Neural progenitor cell (in vitro differentiated cells): ENCODE measurements at regions not wholly inside any gene's neighbourhood (a gene's known extent, or its start where the extent isn't known, plus 50 kb on each side); places are given as distances from the start of the nearest gene placed in this dataset.

ENCODE experiments used
- DNase-seq: peaks from one replicate; pipeline ENCODE4 v3.0.0-alpha.2; 2016; ENCODE audit warnings: low spot score
- H2AFZ ChIP-seq: fragments of 200-600 bp; sonication (generic); replicated peaks from 2 replicates; pipeline ENCODE4 v1.6.1; 2016; ENCODE audit warnings: antibody characterized with exemption
- H3F3A ChIP-seq: fragments of 200-600 bp; sonication (generic); 2 replicates; pipeline ENCODE4 v1.6.1; 2016; ENCODE audit warnings: antibody characterized with exemption, low read depth
- H3K27ac ChIP-seq: fragments of 200-600 bp; sonication (generic); 2 replicates; pipeline ENCODE4 v1.5.1; 2016; ENCODE audit warnings: mild to moderate bottlenecking
- H3K27me3 ChIP-seq: fragments of 200-600 bp; sonication (generic); 2 replicates; pipeline ENCODE4 v1.6.1; 2016; ENCODE audit warnings: mild to moderate bottlenecking, moderate library complexity
- H3K36me3 ChIP-seq: fragments of 200-600 bp; sonication (generic); 2 replicates; pipeline ENCODE4 v1.5.1; 2016
- H3K4me1 ChIP-seq: fragments of 200-600 bp; sonication (generic); 2 replicates; pipeline ENCODE4 v1.6.1; 2016; ENCODE audit warnings: mixed run types
- H3K4me2 ChIP-seq: fragments of 200-600 bp; sonication (generic); 2 replicates; pipeline ENCODE4 v1.6.1; 2016
- H3K4me3 ChIP-seq: fragments of 200-600 bp; sonication (generic); 2 replicates; pipeline ENCODE4 v1.5.1; 2016
- H3K79me2 ChIP-seq: fragments of 200-600 bp; sonication (generic); 2 replicates; pipeline ENCODE4 v1.6.1; 2016; ENCODE audit warnings: low read depth
- H3K9ac ChIP-seq: fragments of 200-600 bp; sonication (generic); 2 replicates; pipeline ENCODE4 v1.6.1; 2016
- H3K9me3 ChIP-seq: fragments of 200-600 bp; sonication (generic); 2 replicates; pipeline ENCODE4 v1.5.1; 2016; ENCODE audit warnings: low read depth
- H4K20me1 ChIP-seq: fragments of 200-600 bp; sonication (generic); 2 replicates; pipeline ENCODE4 v1.6.1; 2016; ENCODE audit warnings: low read depth
- H3K27ac Mint-ChIP-seq: 3 replicates; pipeline ENCODE4 v1.8.0; 2021; ENCODE audit warnings: mixed read lengths
- H3K27me3 Mint-ChIP-seq: 2 replicates; pipeline ENCODE4 v1.8.0; 2022; ENCODE audit warnings: low read depth, mild to moderate bottlenecking, inconsistent platforms, moderate library complexity, mixed read lengths; ENCODE audit not compliant: insufficient read depth
- H3K36me3 Mint-ChIP-seq: 3 replicates; pipeline ENCODE4 v1.8.0; 2021; ENCODE audit warnings: mixed read lengths
- H3K4me1 Mint-ChIP-seq: 3 replicates; pipeline ENCODE4 v1.8.0; 2021; ENCODE audit warnings: mixed read lengths
- H3K4me3 Mint-ChIP-seq: 3 replicates; pipeline ENCODE4 v1.8.0; 2021; ENCODE audit warnings: mild to moderate bottlenecking, moderate library complexity, mixed read lengths
- H3K9me3 Mint-ChIP-seq: 3 replicates; pipeline ENCODE4 v1.8.0; 2020; ENCODE audit warnings: mixed read lengths
- EZH2 ChIP-seq: fragments of 200-600 bp; sonication (generic); IDR thresholded peaks from 2 replicates; pipeline ENCODE4 v1.6.1; 2017; ENCODE audit warnings: antibody characterized with exemption, mild to moderate bottlenecking, moderate library complexity
- EZH2phosphoT487 ChIP-seq: fragments of 200-600 bp; sonication (generic); IDR thresholded peaks from 2 replicates; pipeline ENCODE4 v1.6.1; 2017; ENCODE audit warnings: antibody characterized with exemption
- TF ChIP-seq, protein P1 (sequence below): fragments of 200-600 bp; sonication (generic); IDR thresholded peaks from 2 replicates; pipeline ENCODE4 v1.5.1; 2017; ENCODE audit warnings: antibody characterized with exemption, mild to moderate bottlenecking

DNA sequence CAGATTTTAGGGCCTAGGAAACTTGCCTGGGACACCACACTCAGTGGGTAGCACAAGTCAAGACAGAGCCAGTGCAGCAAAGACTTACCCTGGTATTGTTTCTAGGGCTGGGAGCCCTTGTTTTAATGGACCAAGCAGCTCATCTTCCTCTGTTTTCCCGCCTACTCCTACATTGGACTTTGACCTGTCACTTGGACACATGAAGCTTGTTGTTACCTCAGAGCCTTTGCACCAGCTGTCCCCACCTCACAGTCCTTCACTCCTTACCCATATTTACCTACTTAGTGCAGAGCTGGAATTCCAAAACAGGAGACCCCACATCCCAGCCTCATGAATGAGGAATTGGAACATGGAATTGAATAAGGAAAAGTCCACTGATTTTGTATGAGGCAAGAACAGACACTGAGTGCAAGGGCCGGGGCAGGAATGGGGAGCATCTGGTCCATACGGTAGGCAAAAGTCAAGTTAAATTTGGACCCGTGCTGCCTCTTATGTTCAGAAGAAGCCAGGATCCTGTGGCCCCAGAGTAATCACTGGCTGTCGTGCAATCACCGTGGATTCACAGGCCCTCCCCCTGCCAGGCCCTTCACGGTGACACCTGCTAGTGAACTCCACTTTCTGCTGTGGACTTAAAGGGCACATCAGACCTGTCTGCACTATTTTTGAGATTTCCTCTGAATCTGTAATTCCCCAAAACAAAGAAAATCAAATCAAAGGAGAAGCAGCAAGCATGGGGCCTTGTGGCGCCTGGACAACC, 236.9 kb upstream of the PMEPA1 start:
- H3K27me3 ChIP-seq: no peaks in the 10 kb centered on the region
- Mint-ChIP-seq H3K9me3 (peaks cover 6% of the 10 kb centered on the region), H3K4me3 (no peak overlapping the region)

DNA sequence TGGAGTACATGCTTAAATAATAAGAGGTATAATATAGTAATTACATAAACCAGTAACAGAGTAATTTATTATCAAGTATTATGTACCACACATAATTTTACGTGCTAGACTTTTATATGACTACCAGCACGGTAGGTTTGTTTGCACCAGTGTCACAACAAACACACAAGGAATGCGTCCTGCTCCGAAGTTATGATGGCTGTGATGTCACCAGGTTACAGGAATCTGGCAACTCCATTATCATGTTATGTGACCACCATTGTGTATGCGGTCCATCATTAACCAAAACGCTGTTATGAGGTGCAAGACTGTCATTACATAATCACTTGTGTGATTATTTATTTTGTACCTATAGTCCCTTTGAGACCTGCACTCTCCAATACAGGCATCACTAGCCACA, 235.2 kb upstream of the PMEPA1 start:
- peaks cover 4% of the 10 kb centered on the region for H3K4me1 Mint-ChIP-seq
- TF ChIP-seq, protein P1, sequence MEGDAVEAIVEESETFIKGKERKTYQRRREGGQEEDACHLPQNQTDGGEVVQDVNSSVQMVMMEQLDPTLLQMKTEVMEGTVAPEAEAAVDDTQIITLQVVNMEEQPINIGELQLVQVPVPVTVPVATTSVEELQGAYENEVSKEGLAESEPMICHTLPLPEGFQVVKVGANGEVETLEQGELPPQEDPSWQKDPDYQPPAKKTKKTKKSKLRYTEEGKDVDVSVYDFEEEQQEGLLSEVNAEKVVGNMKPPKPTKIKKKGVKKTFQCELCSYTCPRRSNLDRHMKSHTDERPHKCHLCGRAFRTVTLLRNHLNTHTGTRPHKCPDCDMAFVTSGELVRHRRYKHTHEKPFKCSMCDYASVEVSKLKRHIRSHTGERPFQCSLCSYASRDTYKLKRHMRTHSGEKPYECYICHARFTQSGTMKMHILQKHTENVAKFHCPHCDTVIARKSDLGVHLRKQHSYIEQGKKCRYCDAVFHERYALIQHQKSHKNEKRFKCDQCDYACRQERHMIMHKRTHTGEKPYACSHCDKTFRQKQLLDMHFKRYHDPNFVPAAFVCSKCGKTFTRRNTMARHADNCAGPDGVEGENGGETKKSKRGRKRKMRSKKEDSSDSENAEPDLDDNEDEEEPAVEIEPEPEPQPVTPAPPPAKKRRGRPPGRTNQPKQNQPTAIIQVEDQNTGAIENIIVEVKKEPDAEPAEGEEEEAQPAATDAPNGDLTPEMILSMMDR: no peak
- no peak for TF ChIP-seq EZH2
- TF ChIP-seq EZH2phosphoT487: no peak
- no peak overlapping the region for H3K9ac ChIP-seq
- peaks cover 6% of the 10 kb centered on the region for H3K9me3 Mint-ChIP-seq
- no peak overlapping the region for H3K4me2 ChIP-seq
- no peaks in the 10 kb centered on the region for H3K27me3 ChIP-seq
- no peaks in the 10 kb centered on the region for H3K9me3 ChIP-seq
- H2AFZ ChIP-seq: no peak overlapping the region
- H3K4me1 ChIP-seq: no peaks in the 10 kb centered on the region
- H4K20me1 ChIP-seq: no peaks in the 10 kb centered on the region
- no peaks in the 10 kb centered on the region for H3F3A ChIP-seq
- H3K36me3 ChIP-seq: no peaks in the 10 kb centered on the region
- H3K27ac Mint-ChIP-seq: no peak overlapping the region
- H3K27me3 Mint-ChIP-seq: peaks cover 6% of the 10 kb centered on the region
- H3K36me3 Mint-ChIP-seq: no peaks in the 10 kb centered on the region
- DNase-seq: no peak
- H3K79me2 ChIP-seq: no peaks in the 10 kb centered on the region
- no peak overlapping the region for H3K4me3 ChIP-seq
- H3K27ac ChIP-seq: no peak overlapping the region
- no peak overlapping the region for H3K4me3 Mint-ChIP-seq

More for the DNA sequence above, 236.9 kb upstream of the PMEPA1 start:
- Histone ChIP-seq H3F3A (no peaks in the 10 kb centered on the region), H4K20me1 (no peaks in the 10 kb centered on the region), H3K4me1 (no peaks in the 10 kb centered on the region), H3K36me3 (no peaks in the 10 kb centered on the region), H3K9me3 (no peaks in the 10 kb centered on the region), H3K4me2 (no peak overlapping the region), H3K4me3 (no peak overlapping the region), H3K27ac (no peak overlapping the region), H2AFZ (no peak overlapping the region), H3K9ac (no peak overlapping the region), H3K79me2 (no peaks in the 10 kb centered on the region)
- Mint-ChIP-seq H3K36me3 (no peaks in the 10 kb centered on the region), H3K27ac (no peak overlapping the region), H3K27me3 (peaks cover 10% of the 10 kb centered on the region), H3K4me1 (peaks cover 10% of the 10 kb centered on the region)
- TF ChIP-seq, protein P1: no peak
- TF ChIP-seq EZH2phosphoT487: no peak
- no peak for TF ChIP-seq EZH2
- no peak for DNase-seq

DNA sequence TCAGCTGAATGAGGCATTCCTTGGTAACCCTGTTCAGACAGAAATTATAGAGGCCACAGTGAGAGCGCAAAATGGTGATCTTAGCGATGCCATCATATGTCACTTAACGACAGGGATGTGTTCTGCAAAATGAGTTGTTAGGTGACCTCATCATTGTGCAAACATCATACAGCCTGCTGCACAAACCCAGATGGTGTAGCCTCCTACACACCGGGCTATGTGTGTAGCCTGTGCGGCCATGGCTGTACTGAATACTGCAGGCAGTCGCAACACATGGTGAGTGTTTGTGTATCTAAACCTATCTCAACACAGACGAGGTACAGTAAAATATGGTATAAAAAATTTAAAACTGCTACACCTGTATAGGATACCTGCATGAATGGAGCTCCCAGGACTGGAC, 234.1 kb upstream of the PMEPA1 start:
- Histone ChIP-seq H3K79me2 (no peaks in the 10 kb centered on the region), H2AFZ (no peak overlapping the region), H3K9ac (no peak overlapping the region), H4K20me1 (no peaks in the 10 kb centered on the region), H3F3A (no peaks in the 10 kb centered on the region), H3K4me1 (no peaks in the 10 kb centered on the region), H3K27me3 (no peaks in the 10 kb centered on the region), H3K9me3 (no peaks in the 10 kb centered on the region), H3K4me3 (no peak overlapping the region), H3K4me2 (no peak overlapping the region), H3K27ac (no peak overlapping the region), H3K36me3 (no peaks in the 10 kb centered on the region)
- H3K9me3 Mint-ChIP-seq: peaks cover 3% of the 10 kb centered on the region
- no peaks in the 10 kb centered on the region for H3K36me3 Mint-ChIP-seq
- DNase-seq: no peak
- H3K27me3 Mint-ChIP-seq: peaks cover 6% of the 10 kb centered on the region
- H3K27ac Mint-ChIP-seq: no peak overlapping the region
- peaks cover 6% of the 10 kb centered on the region for H3K4me1 Mint-ChIP-seq
- H3K4me3 Mint-ChIP-seq: no peak overlapping the region
- no peak for TF ChIP-seq EZH2phosphoT487

DNA sequence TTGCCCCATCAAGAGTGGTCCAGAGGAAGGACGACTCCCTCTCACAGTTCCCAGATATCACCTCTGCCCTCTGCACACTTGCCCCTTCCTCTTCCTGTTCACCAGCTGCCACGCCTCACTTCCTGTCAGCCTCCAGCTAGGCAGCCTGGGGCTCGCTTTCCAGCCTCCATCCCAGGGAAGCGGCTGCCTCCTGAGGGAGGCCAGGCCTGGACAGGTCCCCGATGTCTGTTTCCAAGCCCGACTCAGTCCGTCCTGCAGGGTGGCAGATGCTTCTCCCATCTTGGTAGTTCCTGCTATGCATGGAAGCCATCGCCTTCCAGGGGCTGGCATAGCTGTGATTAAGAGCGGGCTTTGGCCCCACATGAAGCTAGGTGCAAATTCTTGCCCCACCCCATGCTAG, 233.5 kb upstream of the PMEPA1 start:
- H3K9me3 ChIP-seq: no peaks in the 10 kb centered on the region
- Mint-ChIP-seq H3K27ac (no peak overlapping the region), H3K9me3 (peaks cover 2% of the 10 kb centered on the region), H3K4me3 (no peak overlapping the region), H3K36me3 (no peaks in the 10 kb centered on the region), H3K4me1 (peaks cover 9% of the 10 kb centered on the region), H3K27me3 (peaks cover 6% of the 10 kb centered on the region)
- H4K20me1 ChIP-seq: no peaks in the 10 kb centered on the region
- no peaks in the 10 kb centered on the region for H3K4me1 ChIP-seq
- H3F3A ChIP-seq: no peaks in the 10 kb centered on the region
- no peak for DNase-seq
- no peak for TF ChIP-seq EZH2
- no peak for TF ChIP-seq EZH2phosphoT487
- TF ChIP-seq, protein P1: no peak
- H2AFZ ChIP-seq: no peak overlapping the region
- no peak overlapping the region for H3K27ac ChIP-seq
- H3K9ac ChIP-seq: no peak overlapping the region
- no peaks in the 10 kb centered on the region for H3K27me3 ChIP-seq
- H3K4me2 ChIP-seq: no peak overlapping the region
- H3K36me3 ChIP-seq: no peaks in the 10 kb centered on the region
- H3K79me2 ChIP-seq: no peaks in the 10 kb centered on the region
- no peak overlapping the region for H3K4me3 ChIP-seq
